ENCODE measurements at regions not wholly inside any gene's neighbourhood (a gene's known extent, or its start where the extent isn't known, plus 50 kb on each side); places are given as distances from the start of the nearest gene placed in this dataset.

GRCh38 chr13:104671901-104672300 is 1605.7 kb upstream of the SLC10A2 start:
- intact Hi-C loops (cut with micrococcal nuclease), result no loop called here
- H3K27ac ChIP-seq (replicated peaks), result no peak overlapping the region
- H3K4me1 ChIP-seq, result no peaks in the 10 kb centered on the region
- H3K9me3 ChIP-seq (replicated peaks), result no peaks in the 10 kb centered on the region
- no peaks in the 10 kb centered on the region for H3K36me3 ChIP-seq
- no peak for TF ChIP-seq CTCF (IDR thresholded peaks at IDR 0.05; ENCODE audit: borderline replicate concordance)
- DNase-seq, result no peak
- no peaks in the 10 kb centered on the region for H3K27me3 ChIP-seq (ENCODE audit: low read depth)
- H3K4me3 ChIP-seq, result no peak overlapping the region

- Histone ChIP-seq H3K27me3 (ENCODE audit: low read depth) (no peaks in the 10 kb centered on the region), H3K9me3 (replicated peaks) (no peaks in the 10 kb centered on the region), H3K4me1 (no peaks in the 10 kb centered on the region), H3K36me3 (no peaks in the 10 kb centered on the region), H3K27ac (replicated peaks) (no peak overlapping the region), H3K4me3 (no peak overlapping the region)
- no peak for DNase-seq
- no peak for TF ChIP-seq CTCF (IDR thresholded peaks at IDR 0.05; ENCODE audit: borderline replicate concordance)
- intact Hi-C loops (cut with micrococcal nuclease), result no loop called here
These were observed 1591.0 kb upstream of the SLC10A2 start for GRCh38 chr13:104657196-104657595.

GRCh38 chr13:104650431-104650830 is 1584.2 kb upstream of the SLC10A2 start:
- Histone ChIP-seq H3K36me3 (no peaks in the 10 kb centered on the region), H3K27me3 (ENCODE audit: low read depth) (no peaks in the 10 kb centered on the region), H3K9me3 (replicated peaks) (no peaks in the 10 kb centered on the region), H3K4me3 (no peak overlapping the region), H3K4me1 (no peaks in the 10 kb centered on the region), H3K27ac (replicated peaks) (no peak overlapping the region)
- TF ChIP-seq CTCF (IDR thresholded peaks at IDR 0.05; ENCODE audit: borderline replicate concordance), result no peak
- intact Hi-C loops (cut with micrococcal nuclease), result no loop called here
- no peak for DNase-seq

- H3K36me3 ChIP-seq, result no peaks in the 10 kb centered on the region
These were observed 1582.1 kb upstream of the SLC10A2 start for GRCh38 chr13:104648291-104648690.

GRCh38 chr13:104645786-104646185 is 1579.6 kb upstream of the SLC10A2 start:
- no peaks in the 10 kb centered on the region for H3K4me1 ChIP-seq
- intact Hi-C loops (cut with micrococcal nuclease), result no loop called here
- TF ChIP-seq CTCF (IDR thresholded peaks at IDR 0.05; ENCODE audit: borderline replicate concordance), result no peak
- H3K27ac ChIP-seq (replicated peaks), result no peak overlapping the region
- H3K27me3 ChIP-seq (ENCODE audit: low read depth), result no peaks in the 10 kb centered on the region
- no peaks in the 10 kb centered on the region for H3K9me3 ChIP-seq (replicated peaks)
- DNase-seq, result no peak
- H3K4me3 ChIP-seq, result no peak overlapping the region
- no peaks in the 10 kb centered on the region for H3K36me3 ChIP-seq

More at GRCh38 chr13:104648291-104648690, 1582.1 kb upstream of the SLC10A2 start:
- TF ChIP-seq CTCF (IDR thresholded peaks at IDR 0.05; ENCODE audit: borderline replicate concordance), result no peak
- H3K9me3 ChIP-seq (replicated peaks), result no peaks in the 10 kb centered on the region
- DNase-seq, result no peak
- H3K4me1 ChIP-seq, result no peaks in the 10 kb centered on the region
- intact Hi-C loops (cut with micrococcal nuclease), result no loop called here
- no peaks in the 10 kb centered on the region for H3K27me3 ChIP-seq (ENCODE audit: low read depth)
- H3K4me3 ChIP-seq, result no peak overlapping the region
- H3K27ac ChIP-seq (replicated peaks), result no peak overlapping the region

GRCh38 chr13:104641309-104641708 is 1575.1 kb upstream of the SLC10A2 start:
- no peak for TF ChIP-seq CTCF (IDR thresholded peaks at IDR 0.05; ENCODE audit: borderline replicate concordance)
- H3K36me3 ChIP-seq, result no peaks in the 10 kb centered on the region

More at GRCh38 chr13:104641309-104641708, 1575.1 kb upstream of the SLC10A2 start:
- no peaks in the 10 kb centered on the region for H3K4me1 ChIP-seq
- H3K4me3 ChIP-seq, result no peak overlapping the region
- intact Hi-C loops (cut with micrococcal nuclease), result no loop called here
- H3K27ac ChIP-seq (replicated peaks), result no peak overlapping the region
- no peak for DNase-seq
- H3K27me3 ChIP-seq (ENCODE audit: low read depth), result no peaks in the 10 kb centered on the region
- no peaks in the 10 kb centered on the region for H3K9me3 ChIP-seq (replicated peaks)
